ENCODE measurements at regions not wholly inside any gene's neighbourhood (a gene's known extent, or its start where the extent isn't known, plus 50 kb on each side); places are given as distances from the start of the nearest gene placed in this dataset.

GRCh38 chr18:25469489-25469888, 117.5 kb upstream of the ZNF521 start:
- peaks cover 4% of the 10 kb centered on the region for H3K4me1 ChIP-seq (ENCODE audit: control insufficient read depth, extremely low read depth, insufficient read depth, low read length)
- ChIA-PET POLR2A (no interaction called here), CTCF (interaction anchor here (1.2 kb wide), 1 partner anchor 27 kb away, joined by 3 read pairs; no protein-coding TSS in a partner anchor)
- dilution Hi-C loops (cut with MboI; ENCODE audit: extremely low pct_ligation_motif_present, low sequenced_read_pairs) (no loop called here), intact Hi-C loops (cut with micrococcal nuclease) (no loop called here)
- H3K9ac ChIP-seq (replicated peaks; ENCODE audit: extremely low read depth, insufficient read depth, low read length), result no peak overlapping the region
- no peak overlapping the region for H2AFZ ChIP-seq (ENCODE audit: low read depth, low read length)
- H3K27ac ChIP-seq (ENCODE audit: insufficient read depth, low read depth, low read length), result no peak overlapping the region
- no peak for TF ChIP-seq EZH2 (IDR thresholded peaks at IDR 0.05; ENCODE audit: borderline replicate concordance, low read depth, low read length, severe bottlenecking)
- no peak for TF ChIP-seq MYC (IDR thresholded peaks at IDR 0.05; ENCODE audit: low read depth, low read length)
- TF ChIP-seq POLR2A (IDR thresholded peaks at IDR 0.05; ENCODE audit: low read depth, low read length), result no peak
- TF ChIP-seq CTCF (IDR thresholded peaks at IDR 0.05; ENCODE audit: extremely low read depth in 1 of 2, insufficient read depth in 1 of 2, low read depth in 1 of 2, low read length in 2 of 2), result no peak
- no peak for TF ChIP-seq JUN (IDR thresholded peaks at IDR 0.05; ENCODE audit: borderline replicate concordance, insufficient read depth, insufficient read length, low read depth)
- no peak for TF ChIP-seq FOS (IDR thresholded peaks at IDR 0.05; ENCODE audit: borderline replicate concordance, insufficient read depth, low read length)
- no peak for TF ChIP-seq GATA2 (IDR thresholded peaks at IDR 0.05; ENCODE audit: insufficient read depth, insufficient read length, low read depth, low read length)
- TF ChIP-seq MAX (IDR thresholded peaks at IDR 0.05; ENCODE audit: insufficient read depth, insufficient read length), result no peak
- no peak for TF ChIP-seq POLR2AphosphoS5 (IDR thresholded peaks at IDR 0.05; ENCODE audit: insufficient read depth, low read depth, low read length)
- H3K79me2 ChIP-seq (ENCODE audit: control insufficient read depth, insufficient read depth, low read length), result no peaks in the 10 kb centered on the region
- no peaks in the 10 kb centered on the region for H4K20me1 ChIP-seq (replicated peaks; ENCODE audit: control insufficient read depth, extremely low read depth, insufficient read depth, low read length)
- H3K9me3 ChIP-seq (replicated peaks; ENCODE audit: control insufficient read depth, insufficient read depth, low read length), result no peaks in the 10 kb centered on the region
- no peak overlapping the region for H3K4me3 ChIP-seq (replicated peaks in 1 of 3; ENCODE audit: insufficient read depth in 1 of 3, low read depth in 1 of 3, low read length in 3 of 3)
- H3K36me3 ChIP-seq (ENCODE audit: control insufficient read depth in 2 of 2, extremely low read depth in 1 of 2, insufficient read depth in 2 of 2, low read length in 2 of 2), result no peaks in the 10 kb centered on the region
- BruUV-seq (replicated peaks), result no TSS peak
- no peaks in the 10 kb centered on the region for H3K9me1 ChIP-seq (replicated peaks; ENCODE audit: control insufficient read depth, extremely low read depth, insufficient read depth, low read length)
- no peak overlapping the region for H3K4me2 ChIP-seq (ENCODE audit: insufficient read depth, low read length)
- peaks cover 0 to 3% of the 10 kb centered on the region in 2 experiments for H3K27me3 ChIP-seq (ENCODE audit: control insufficient read depth in 2 of 2, insufficient read depth in 2 of 2, low read length in 2 of 2)
- FAIRE-seq, result no peak
- no peak for DNase-seq (ENCODE audit: low read depth, low spot score)
